ENCODE measurements at regions not wholly inside any gene's neighbourhood (a gene's known extent, or its start where the extent isn't known, plus 50 kb on each side); places are given as distances from the start of the nearest gene placed in this dataset.

DNA sequence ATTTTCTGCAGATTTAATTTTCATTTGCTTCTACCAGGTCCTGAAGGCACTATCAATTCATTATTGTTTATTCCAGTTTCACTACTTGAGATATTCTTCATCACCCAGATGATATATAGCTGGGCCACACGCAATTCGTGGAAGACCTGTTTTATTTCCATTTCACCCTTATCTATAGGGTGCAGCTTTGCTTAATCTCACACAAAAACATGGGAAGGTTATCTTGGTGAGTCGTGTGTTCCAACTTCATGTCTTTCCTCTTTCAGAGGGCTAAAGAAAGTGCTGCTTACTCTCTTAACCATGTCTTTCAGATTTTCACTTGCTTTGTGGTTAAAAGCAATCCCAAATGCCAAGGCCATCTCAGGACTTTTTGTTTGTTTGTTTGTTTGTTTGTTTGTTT is 194.0 kb downstream of the SOD2 start:
- no peaks in the 10 kb centered on the region for H3K9me1 ChIP-seq (ENCODE audit: control insufficient read depth, extremely low read depth, insufficient read depth, low read length)
- H3K27ac ChIP-seq (ENCODE audit: control insufficient read depth, insufficient read depth, low read length) = no peak overlapping the region
- H3K4me1 ChIP-seq (ENCODE audit: control insufficient read depth, extremely low read depth, insufficient read depth, low read length) = no peaks in the 10 kb centered on the region
- no peaks in the 10 kb centered on the region for H3K9me3 ChIP-seq (ENCODE audit: control insufficient read depth, low read depth, low read length)
- H3K9ac ChIP-seq (ENCODE audit: control insufficient read depth, extremely low read depth, insufficient read depth, low read length) = no peak overlapping the region
- no peak overlapping the region for H2AFZ ChIP-seq (ENCODE audit: control insufficient read depth, low read length)
- no peaks in the 10 kb centered on the region for H3K36me3 ChIP-seq (ENCODE audit: control insufficient read depth in 2 of 2, extremely low read depth in 1 of 2, insufficient read depth in 2 of 2, low read length in 2 of 2)
- FAIRE-seq (no peak), DNase-seq (ENCODE audit: low read depth, low spot score) (no peak)
- no peak for TF ChIP-seq EZH2 (IDR thresholded peaks at IDR 0.05; ENCODE audit: low read length)
- TF ChIP-seq CTCF (optimal IDR thresholded peaks at IDR 0.05 in 1 of 3, IDR thresholded peaks at IDR 0.05 in 1 of 3, conservative IDR thresholded peaks at IDR 0.05 in 1 of 3; ENCODE audit: extremely low read depth in 1 of 3, insufficient read depth in 2 of 3, low read length in 3 of 3) = no peak
- H4K20me1 ChIP-seq (ENCODE audit: control insufficient read depth, extremely low read depth, insufficient read depth, low read length) = no peaks in the 10 kb centered on the region
- no peak overlapping the region for H3K4me3 ChIP-seq (ENCODE audit: control insufficient read depth in 2 of 3, extremely low read depth in 1 of 3, insufficient read depth in 2 of 3, low read depth in 1 of 3, low read length in 3 of 3)
- no peaks in the 10 kb centered on the region for H3K27me3 ChIP-seq (ENCODE audit: control insufficient read depth, extremely low read depth, insufficient read depth, low read length)
- H3K4me2 ChIP-seq (ENCODE audit: control insufficient read depth, extremely low read depth, insufficient read depth, low read depth, low read length) = no peak overlapping the region
- dilution Hi-C loops (cut with MboI; ENCODE audit: extremely low pct_ligation_motif_present, low sequenced_read_pairs) = no loop called here
- no peaks in the 10 kb centered on the region for H3K79me2 ChIP-seq (ENCODE audit: control insufficient read depth, insufficient read depth, low read length)

- Histone ChIP-seq H3K36me3 (ENCODE audit: control insufficient read depth in 2 of 2, extremely low read depth in 1 of 2, insufficient read depth in 2 of 2, low read length in 2 of 2) (no peaks in the 10 kb centered on the region), H3K27me3 (ENCODE audit: control insufficient read depth, extremely low read depth, insufficient read depth, low read length) (no peaks in the 10 kb centered on the region), H3K4me1 (ENCODE audit: control insufficient read depth, extremely low read depth, insufficient read depth, low read length) (no peaks in the 10 kb centered on the region), H3K4me3 (ENCODE audit: control insufficient read depth in 2 of 3, extremely low read depth in 1 of 3, insufficient read depth in 2 of 3, low read depth in 1 of 3, low read length in 3 of 3) (no peak overlapping the region), H3K9me1 (ENCODE audit: control insufficient read depth, extremely low read depth, insufficient read depth, low read length) (no peaks in the 10 kb centered on the region), H3K4me2 (ENCODE audit: control insufficient read depth, extremely low read depth, insufficient read depth, low read depth, low read length) (no peak overlapping the region), H3K9ac (ENCODE audit: control insufficient read depth, extremely low read depth, insufficient read depth, low read length) (no peak overlapping the region), H3K27ac (ENCODE audit: control insufficient read depth, insufficient read depth, low read length) (no peak overlapping the region), H2AFZ (ENCODE audit: control insufficient read depth, low read length) (no peak overlapping the region), H4K20me1 (ENCODE audit: control insufficient read depth, extremely low read depth, insufficient read depth, low read length) (no peaks in the 10 kb centered on the region), H3K9me3 (ENCODE audit: control insufficient read depth, low read depth, low read length) (no peaks in the 10 kb centered on the region), H3K79me2 (ENCODE audit: control insufficient read depth, insufficient read depth, low read length) (no peaks in the 10 kb centered on the region)
- TF ChIP-seq EZH2 (IDR thresholded peaks at IDR 0.05; ENCODE audit: low read length) = no peak
- TF ChIP-seq CTCF (optimal IDR thresholded peaks at IDR 0.05 in 1 of 3, IDR thresholded peaks at IDR 0.05 in 1 of 3, conservative IDR thresholded peaks at IDR 0.05 in 1 of 3; ENCODE audit: extremely low read depth in 1 of 3, insufficient read depth in 2 of 3, low read length in 3 of 3) = no peak
- FAIRE-seq (no peak), DNase-seq (ENCODE audit: low read depth, low spot score) (no peak)
- dilution Hi-C loops (cut with MboI; ENCODE audit: extremely low pct_ligation_motif_present, low sequenced_read_pairs) = no loop called here
Observed at GRCh38 chr6:159494586-159494972, 198.5 kb downstream of the SOD2 start.

Data from keratinocyte (primary cell).